GM12878 (cell line): ENCODE measurements at regions not wholly inside any gene's neighbourhood (a gene's known extent, or its start where the extent isn't known, plus 50 kb on each side); places are given as distances from the start of the nearest gene placed in this dataset.

Experiments used
- ATAC-seq: fragments of 200-7000 bp; cut with Tn5 transposase; 3 replicates; pipeline ENCODE4 v1.9.1; 2020; ENCODE audit warnings: mild to moderate bottlenecking, moderate library complexity
- BruUV-seq: library from RNA; stranded (reverse); fragments of 400-500 nt; replicated peaks from 2 replicates; lab custom pipeline; 2021; lab: Mats Ljungman, UMichigan
- CTCF ChIA-PET: fragments of 300-600 bp; sonication (Branson Sonifier 250); formaldehyde crosslinking; extraction: SDS; loops from one replicate; lab custom pipeline; 2021; ENCODE audit warnings: inconsistent platforms; lab: Yijun Ruan, JAX
- POLR2A ChIA-PET: fragments of 350-600 bp; formaldehyde crosslinking; extraction: SDS; loops from one replicate; lab custom pipeline; 2021; ENCODE audit warnings: inconsistent platforms; lab: Charles Lee
- RAD21 ChIA-PET: fragments of 300-600 bp; sonication (Branson Sonifier 250); formaldehyde crosslinking; loops from one replicate; lab custom pipeline; 2023; ENCODE audit warnings: antibody characterized with exemption; ENCODE audit not compliant: unreplicated experiment; lab: Charles Lee
- SMC1A ChIA-PET: fragments of 300-600 bp; sonication (Branson Sonifier 250); formaldehyde crosslinking; loops from one replicate; lab custom pipeline; 2023; ENCODE audit not compliant: unreplicated experiment, uncharacterized antibody; lab: Charles Lee
- DNase-seq: peaks from one replicate; pipeline ENCODE4 v3.0.0-alpha.2; 2011; ENCODE audit warnings: low read depth, low spot score
- FAIRE-seq: peaks from 3 replicates; lab custom pipeline; 2011; peaks lifted over from hg19 to GRCh38; lab: Jason Lieb, UNC
- H2AFZ ChIP-seq: 2 replicates; pipeline ENCODE4 v1.6.0; 2011; ENCODE audit warnings: low read depth, low read length, control low read depth; ENCODE audit not compliant: control insufficient read depth
- H3K27ac ChIP-seq: 2 replicates; pipeline ENCODE4 v1.5.1; 2011; ENCODE audit warnings: control low read depth; ENCODE audit not compliant: control insufficient read depth, insufficient read depth
- H3K27me3 ChIP-seq, 2 experiments: replicated peaks in 1 of 2; 2 replicates each; pipeline versions ENCODE4 v1.6.0 to v1.6.1; 2011; ENCODE audit warnings: low read length in 1 of 2; ENCODE audit not compliant: control insufficient read depth in 2 of 2, insufficient read depth in 2 of 2
- H3K36me3 ChIP-seq, 2 experiments: 2 replicates each; pipeline ENCODE4 v1.5.1; 2011; ENCODE audit warnings: low read length in 1 of 2; ENCODE audit not compliant: control insufficient read depth in 2 of 2, insufficient read depth in 2 of 2
- H3K4me1 ChIP-seq: 2 replicates; pipeline ENCODE4 v1.6.1; 2011; ENCODE audit warnings: mild to moderate bottlenecking, low read length, moderate library complexity, mixed read lengths; ENCODE audit not compliant: control insufficient read depth, insufficient read depth
- H3K4me2 ChIP-seq: 2 replicates; pipeline ENCODE4 v1.6.0; 2011; ENCODE audit warnings: control low read depth; ENCODE audit not compliant: control insufficient read depth, insufficient read depth
- H3K4me3 ChIP-seq: fragments of 200-600 bp; sonication (generic); 2 replicates; pipeline ENCODE4 v1.5.1; 2016
- H3K79me2 ChIP-seq: 2 replicates; pipeline ENCODE4 v1.6.0; 2011; ENCODE audit warnings: low read length; ENCODE audit not compliant: control insufficient read depth, insufficient read depth
- H3K9ac ChIP-seq: 2 replicates; pipeline ENCODE4 v1.8.0; 2011; ENCODE audit warnings: low read length, control low read depth, mixed read lengths; ENCODE audit not compliant: control insufficient read depth, insufficient read depth
- H3K9me3 ChIP-seq: replicated peaks from 3 replicates; pipeline ENCODE4 v1.5.1; 2011; ENCODE audit warnings: mild to moderate bottlenecking, low read length; ENCODE audit not compliant: control insufficient read depth, insufficient read depth
- H4K20me1 ChIP-seq: 2 replicates; pipeline ENCODE4 v1.6.0; 2011; ENCODE audit not compliant: control insufficient read depth, insufficient read depth
- ATF7 ChIP-seq: fragments of 450-650 bp; IDR thresholded peaks from 2 replicates; pipeline ENCODE4 v1.6.1; 2016; ENCODE audit warnings: low read depth, mild to moderate bottlenecking
- BCL11A ChIP-seq: IDR thresholded peaks from 2 replicates; pipeline ENCODE4 v1.6.1; 2011; ENCODE audit warnings: low read depth, low read length
- CHD2 ChIP-seq: IDR thresholded peaks from 2 replicates; pipeline ENCODE4 v1.6.1; 2011; ENCODE audit warnings: low read depth, low read length, improper control_type of control experiment, borderline replicate concordance
- CTCF ChIP-seq, 3 experiments: IDR thresholded peaks in 2 of 3; conservative IDR thresholded peaks in 1 of 3; 2 replicates each; pipeline ENCODE4 v1.5.1; 2011; ENCODE audit warnings: low read depth in 3 of 3, low read length in 3 of 3, mild to moderate bottlenecking in 3 of 3, control low read depth in 2 of 3, moderate library complexity in 2 of 3, inconsistent platforms in 1 of 3, mixed read lengths in 1 of 3; ENCODE audit not compliant: control insufficient read depth in 2 of 3, insufficient read depth in 1 of 3; ENCODE audit errors: extremely low read depth in 1 of 3
- EGR1 ChIP-seq, 2 experiments: IDR thresholded peaks; 1 replicate in 1 of 2; 2 replicates in 1 of 2; pipeline ENCODE4 v1.6.1; 2011 to 2012; ENCODE audit warnings: low read depth in 2 of 2, low read length in 2 of 2, borderline replicate concordance in 1 of 2, mild to moderate bottlenecking in 1 of 2, moderate library complexity in 1 of 2
- IKZF2 ChIP-seq, 2 experiments: fragments of 450-650 bp; IDR thresholded peaks; 2 replicates each; pipeline ENCODE4 v1.6.1; 2017; ENCODE audit warnings: mild to moderate bottlenecking in 2 of 2, moderate library complexity in 2 of 2
- IRF4 ChIP-seq: IDR thresholded peaks from 2 replicates; pipeline ENCODE4 v1.6.1; 2011; ENCODE audit warnings: low read depth, low read length
- MTA2 ChIP-seq: fragments of 450-650 bp; IDR thresholded peaks from 2 replicates; pipeline ENCODE4 v1.6.1; 2016; ENCODE audit warnings: low read depth, mild to moderate bottlenecking, moderate library complexity
- MXI1 ChIP-seq: fragments of 150-350 bp; IDR thresholded peaks from 2 replicates; pipeline ENCODE4 v1.6.1; 2011; ENCODE audit warnings: low read depth, mild to moderate bottlenecking, inconsistent platforms, low read length, improper control_type of control experiment
- NRF1 ChIP-seq: conservative IDR thresholded peaks from 2 replicates; pipeline ENCODE4 v1.6.1; 2011; ENCODE audit warnings: mild to moderate bottlenecking, low read depth, low read length, improper control_type of control experiment
- POLR2AphosphoS2 ChIP-seq: IDR thresholded peaks from 2 replicates; pipeline ENCODE4 v1.6.1; 2011; ENCODE audit warnings: low read depth, mild to moderate bottlenecking, low read length, improper control_type of control experiment, moderate library complexity
- POU2F2 ChIP-seq: IDR thresholded peaks from 3 replicates; pipeline ENCODE4 v1.6.1; 2011; ENCODE audit warnings: low read depth, mild to moderate bottlenecking, low read length, borderline replicate concordance
- RAD21 ChIP-seq: IDR thresholded peaks from 2 replicates; pipeline ENCODE4 v1.6.1; 2011; ENCODE audit warnings: mild to moderate bottlenecking, low read depth, low read length, moderate library complexity; ENCODE audit not compliant: insufficient read depth
- RELB ChIP-seq: fragments of 450-650 bp; IDR thresholded peaks from 2 replicates; pipeline ENCODE4 v1.6.1; 2017; ENCODE audit warnings: low read depth, mild to moderate bottlenecking, moderate library complexity
- SMAD5 ChIP-seq: IDR thresholded peaks from 2 replicates; pipeline ENCODE4 v1.6.1; 2016; ENCODE audit warnings: antibody characterized with exemption, low read depth
- SP1 ChIP-seq: IDR thresholded peaks from one replicate; pipeline ENCODE4 v1.6.1; 2011; ENCODE audit warnings: low read depth, low read length
- ZNF207 ChIP-seq: fragments of 450-650 bp; IDR thresholded peaks from 2 replicates; pipeline ENCODE4 v1.6.1; 2014; ENCODE audit warnings: antibody characterized with exemption, mild to moderate bottlenecking, borderline replicate concordance
- ZNF217 ChIP-seq: fragments of 450-650 bp; IDR thresholded peaks from 2 replicates; pipeline ENCODE4 v1.6.1; 2017; ENCODE audit warnings: antibody characterized with exemption, mild to moderate bottlenecking
- WGBS: methylation state at CpG from one replicate; pipeline ENCODE4 v1.1.6; 2016; ENCODE audit warnings: low lambda C conversion rate; ENCODE audit not compliant: insufficient replicate concordance, insufficient coverage; ENCODE audit errors: missing lambda C conversion rate; 5-methylcytosine and 5-hydroxymethylcytosine counted together
- in situ Hi-C: fragments of 300-500 bp; cut with MboI; formaldehyde crosslinking; loops from 9 replicates; pipeline ENCODE4 v1.14.3; 2018; ENCODE audit warnings: mixed read lengths
- intact Hi-C: fragments of 100-400 bp; cut with micrococcal nuclease; formaldehyde crosslinking; loops from one replicate; pipeline ENCODE4 v1.14.2; 2022; ENCODE audit not compliant: unreplicated experiment
- TF ChIP-seq, protein P1 (sequence below): IDR thresholded peaks from 2 replicates; pipeline ENCODE4 v1.6.1; 2012; ENCODE audit warnings: low read length, inconsistent platforms

DNA sequence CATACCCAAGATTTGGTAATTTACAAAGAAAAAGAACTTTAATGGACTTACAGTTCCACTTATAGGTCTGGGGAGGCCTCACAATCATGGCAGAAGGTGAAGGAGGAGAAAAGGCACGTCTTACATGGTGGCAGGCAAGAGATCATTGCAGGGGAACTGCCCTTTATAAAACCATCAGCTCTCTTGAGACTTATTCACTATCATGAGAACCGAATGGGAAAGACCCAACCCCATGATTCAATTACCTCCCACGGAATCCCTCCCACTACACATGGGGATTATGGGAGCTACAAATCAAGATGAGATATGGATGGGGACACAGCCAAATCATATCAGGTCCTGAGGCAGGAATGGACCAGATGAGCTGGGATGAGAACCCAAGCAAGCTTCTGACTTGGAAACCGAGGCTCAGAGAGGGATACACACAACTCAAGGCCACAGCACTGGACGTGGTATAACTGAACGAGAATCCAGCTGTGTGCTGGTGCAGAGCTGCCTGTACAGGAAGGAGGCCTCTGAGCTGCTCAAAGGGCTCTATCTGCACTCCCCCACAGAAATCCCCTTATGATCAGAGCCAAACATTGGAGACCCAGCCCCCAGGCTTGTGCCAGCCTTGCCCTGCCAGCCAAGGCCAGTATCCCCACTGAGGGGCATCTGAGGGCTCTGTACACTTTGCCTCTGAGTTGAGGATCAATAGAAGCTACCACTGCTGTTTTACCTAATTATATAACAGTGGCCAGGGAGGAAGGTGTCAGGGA lies 137.8 kb downstream of the CEBPB start:
- in situ Hi-C loops, result no loop called here

More for the DNA sequence above, 137.8 kb downstream of the CEBPB start:
- ATAC-seq, result no peak
- WGBS, result 28% methylated on average over 6 of the region's 6 CpGs
- Histone ChIP-seq H4K20me1 (no peaks in the 10 kb centered on the region), H3K4me3 (no peak overlapping the region), H3K27ac (no peak overlapping the region), H3K79me2 (no peaks in the 10 kb centered on the region), H3K36me3 (no peaks in the 10 kb centered on the region), H3K4me2 (no peak overlapping the region), H3K4me1 (no peaks in the 10 kb centered on the region), H2AFZ (no peak overlapping the region), H3K9me3 (peaks cover 2% of the 10 kb centered on the region; the same call in 2 of the 3 replicates), H3K27me3 (no peaks in the 10 kb centered on the region; a peak in 1 of 4 replicates), H3K9ac (no peak overlapping the region)
- intact Hi-C loops, result no loop called here
- ChIA-PET RAD21 (interaction anchor here (0.5 kb wide), 1 partner anchor 12 kb away, joined by 3 read pairs; no protein-coding TSS in a partner anchor), SMC1A (interaction anchor here (1.4 to 2.0 kb wide), 2 partner anchors 9 kb away, joined by 4 read pairs; no protein-coding TSS in a partner anchor), POLR2A (no interaction called here), CTCF (interaction anchor here (1.0 to 1.5 kb wide), 2 partner anchors 19 to 142 kb away, joined by 3 read pairs; no protein-coding TSS in a partner anchor)
- TF ChIP-seq, protein P1, sequence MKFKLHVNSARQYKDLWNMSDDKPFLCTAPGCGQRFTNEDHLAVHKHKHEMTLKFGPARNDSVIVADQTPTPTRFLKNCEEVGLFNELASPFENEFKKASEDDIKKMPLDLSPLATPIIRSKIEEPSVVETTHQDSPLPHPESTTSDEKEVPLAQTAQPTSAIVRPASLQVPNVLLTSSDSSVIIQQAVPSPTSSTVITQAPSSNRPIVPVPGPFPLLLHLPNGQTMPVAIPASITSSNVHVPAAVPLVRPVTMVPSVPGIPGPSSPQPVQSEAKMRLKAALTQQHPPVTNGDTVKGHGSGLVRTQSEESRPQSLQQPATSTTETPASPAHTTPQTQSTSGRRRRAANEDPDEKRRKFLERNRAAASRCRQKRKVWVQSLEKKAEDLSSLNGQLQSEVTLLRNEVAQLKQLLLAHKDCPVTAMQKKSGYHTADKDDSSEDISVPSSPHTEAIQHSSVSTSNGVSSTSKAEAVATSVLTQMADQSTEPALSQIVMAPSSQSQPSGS, result no peak
- TF ChIP-seq MTA2 (no peak), SMAD5 (no peak), ZNF217 (no peak), POLR2AphosphoS2 (no peak), MXI1 (no peak), RAD21 (no peak), ATF7 (no peak), ZNF207 (no peak), NRF1 (no peak), BCL11A (no peak), IKZF2 (IDR thresholded peaks at IDR 0.05) (no peak), RELB (no peak), POU2F2 (no peak), SP1 (no peak), CHD2 (no peak), EGR1 (IDR thresholded peaks at IDR 0.05; ENCODE audit: borderline replicate concordance in 1 of 2, low read depth in 2 of 2, low read length in 2 of 2) (no peak), IRF4 (no peak), CTCF (IDR thresholded peaks at IDR 0.05 in 2 of 3, conservative IDR thresholded peaks at IDR 0.05 in 1 of 3; ENCODE audit: control insufficient read depth in 2 of 3, extremely low read depth in 1 of 3, insufficient read depth in 1 of 3, low read depth in 3 of 3, low read length in 3 of 3) (no peak)
- no peak for DNase-seq
- no peak for FAIRE-seq
- no TSS peak for BruUV-seq
